ENCODE measurements at regions not wholly inside any gene's neighbourhood (a gene's known extent, or its start where the extent isn't known, plus 50 kb on each side); places are given as distances from the start of the nearest gene placed in this dataset.

GRCh38 chr14:96702831-96703230 lies 94.4 kb upstream of the VRK1 start:
- H3K4me3 ChIP-seq, result no peak overlapping the region
- H3K4me1 ChIP-seq, result no peaks in the 10 kb centered on the region
- H3K36me3 ChIP-seq, result no peaks in the 10 kb centered on the region
- TF ChIP-seq CTCF (IDR thresholded peaks at IDR 0.05), result no peak
- DNase-seq (ENCODE audit: low spot score), result no peak
- no peaks in the 10 kb centered on the region for H3K27me3 ChIP-seq
- H3K27ac ChIP-seq, result no peak overlapping the region
- no peaks in the 10 kb centered on the region for H3K9me3 ChIP-seq

- Histone ChIP-seq H3K27me3 (no peaks in the 10 kb centered on the region), H3K9me3 (no peaks in the 10 kb centered on the region), H3K4me3 (no peak overlapping the region), H3K36me3 (no peaks in the 10 kb centered on the region), H3K27ac (no peak overlapping the region), H3K4me1 (no peaks in the 10 kb centered on the region)
- no peak for TF ChIP-seq CTCF (IDR thresholded peaks at IDR 0.05)
- DNase-seq (ENCODE audit: low spot score), result no peak
Measured at GRCh38 chr14:96705422-96706092, 91.6 kb upstream of the VRK1 start.

- no peaks in the 10 kb centered on the region for H3K9me3 ChIP-seq
- DNase-seq (ENCODE audit: low spot score), result no peak
- no peaks in the 10 kb centered on the region for H3K36me3 ChIP-seq
- H3K27ac ChIP-seq, result no peak overlapping the region
- TF ChIP-seq CTCF (IDR thresholded peaks at IDR 0.05), result no peak
- no peaks in the 10 kb centered on the region for H3K27me3 ChIP-seq
- no peak overlapping the region for H3K4me3 ChIP-seq
- H3K4me1 ChIP-seq, result no peaks in the 10 kb centered on the region
Measured at GRCh38 chr14:96706893-96707292, 90.3 kb upstream of the VRK1 start.

GRCh38 chr14:96710060-96710666 lies 87.0 kb upstream of the VRK1 start:
- Histone ChIP-seq H3K4me3 (no peak overlapping the region), H3K9me3 (no peaks in the 10 kb centered on the region), H3K27me3 (no peaks in the 10 kb centered on the region), H3K36me3 (no peaks in the 10 kb centered on the region), H3K27ac (no peak overlapping the region), H3K4me1 (no peaks in the 10 kb centered on the region)
- no peak for DNase-seq (ENCODE audit: low spot score)
- no peak for TF ChIP-seq CTCF (IDR thresholded peaks at IDR 0.05)

GRCh38 chr14:96711559-96712267 lies 85.5 kb upstream of the VRK1 start:
- Histone ChIP-seq H3K27me3 (no peaks in the 10 kb centered on the region), H3K4me1 (no peaks in the 10 kb centered on the region), H3K4me3 (no peak overlapping the region), H3K27ac (no peak overlapping the region), H3K36me3 (no peaks in the 10 kb centered on the region), H3K9me3 (no peaks in the 10 kb centered on the region)
- DNase-seq (ENCODE audit: low spot score), result no peak
- TF ChIP-seq CTCF (IDR thresholded peaks at IDR 0.05), result no peak

Measured in right atrium auricular region (tissue), 2 donors.